Activated T-helper 2 cell treated with anti-CD3 and anti-CD28 coated beads, Interferon-gamma antibody, Interleukin-2, Interleukin-4, amounts not matched to agents 10 μg/mL and 5 μg/mL and 100 μg/mL, durations not matched to agents 14 hours and 24 hours and 36 hours (primary cell): ENCODE measurements at regions not wholly inside any gene's neighbourhood (a gene's known extent, or its start where the extent isn't known, plus 50 kb on each side); places are given as distances from the start of the nearest gene placed in this dataset.

Experiments
- DNase-seq: peaks from one replicate; pipeline ENCODE4 v3.0.0; 2021; ENCODE audit warnings: low spot score
- H3K27ac Mint-ChIP-seq: one replicate; pipeline ENCODE4 v1.8.0; 2021; ENCODE audit warnings: mixed read lengths
- H3K27me3 Mint-ChIP-seq: one replicate; pipeline ENCODE4 v1.8.0; 2021; ENCODE audit warnings: low read depth, mixed read lengths
- H3K36me3 Mint-ChIP-seq: one replicate; pipeline ENCODE4 v1.8.0; 2021; ENCODE audit warnings: low read depth, mixed read lengths
- H3K4me1 Mint-ChIP-seq: one replicate; pipeline ENCODE4 v1.8.0; 2021; ENCODE audit warnings: low read depth, mixed read lengths
- H3K4me3 Mint-ChIP-seq: one replicate; pipeline ENCODE4 v1.8.0; 2021; ENCODE audit warnings: low read depth, mild to moderate bottlenecking, moderate library complexity, mixed read lengths
- H3K9me3 Mint-ChIP-seq: one replicate; pipeline ENCODE4 v1.8.0; 2021; ENCODE audit warnings: mixed read lengths
- intact Hi-C: fragments of 100-400 bp; cut with micrococcal nuclease; formaldehyde crosslinking; loops from one replicate; pipeline ENCODE4 v1.15.1; 2023

DNA sequence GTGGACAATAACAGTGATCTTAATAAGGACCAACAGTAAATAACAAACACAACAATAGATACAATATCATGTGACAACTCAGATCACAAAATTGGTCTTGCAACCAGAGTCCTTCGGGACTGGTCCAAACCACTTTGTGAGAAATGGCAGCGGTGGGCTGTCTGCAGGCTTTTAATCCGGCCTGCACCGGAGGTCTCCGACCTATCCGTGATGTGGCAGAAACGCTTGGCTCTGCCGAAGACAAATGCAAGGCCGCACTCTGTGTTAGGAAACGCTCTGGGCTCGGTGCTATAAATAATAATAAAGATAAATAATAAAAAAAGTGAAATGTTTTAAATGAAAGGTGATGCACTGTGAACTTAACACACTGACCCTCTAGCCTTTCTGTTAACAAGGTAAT, 810.6 kb upstream of the NR2F2 start:
- no peaks in the 10 kb centered on the region for H3K4me1 Mint-ChIP-seq
- no peaks in the 10 kb centered on the region for H3K36me3 Mint-ChIP-seq
- intact Hi-C loops = no loop called here
- DNase-seq = no peak
- peaks cover 4% of the 10 kb centered on the region for H3K27me3 Mint-ChIP-seq
- peaks cover 3% of the 10 kb centered on the region for H3K9me3 Mint-ChIP-seq
- no peak overlapping the region for H3K4me3 Mint-ChIP-seq
- H3K27ac Mint-ChIP-seq = no peak overlapping the region

DNA sequence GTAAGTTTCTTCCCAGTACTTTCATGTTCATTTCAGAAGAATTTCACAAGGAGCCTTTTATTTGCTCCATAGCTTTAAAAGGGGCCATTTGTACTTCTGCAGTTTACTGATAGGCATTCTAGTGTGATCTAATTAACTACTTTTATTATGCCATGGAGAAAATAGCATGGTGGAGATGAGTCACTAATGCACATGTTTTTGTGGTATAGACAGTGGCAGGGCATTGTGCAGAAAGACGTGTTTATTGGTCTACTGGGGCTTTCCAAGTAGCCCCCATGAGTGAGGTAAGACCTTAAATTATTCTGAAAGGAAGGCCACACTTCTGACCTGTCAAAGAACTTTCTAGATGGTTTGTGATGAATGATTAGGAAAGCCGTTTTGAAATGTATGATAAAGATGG, 810.0 kb upstream of the NR2F2 start:
- H3K9me3 Mint-ChIP-seq = peaks cover 3% of the 10 kb centered on the region
- no peak overlapping the region for H3K4me3 Mint-ChIP-seq
- peaks cover 4% of the 10 kb centered on the region for H3K27me3 Mint-ChIP-seq
- H3K4me1 Mint-ChIP-seq = no peaks in the 10 kb centered on the region
- no peak overlapping the region for H3K27ac Mint-ChIP-seq
- intact Hi-C loops = no loop called here
- DNase-seq = no peak
- H3K36me3 Mint-ChIP-seq = no peaks in the 10 kb centered on the region

DNA sequence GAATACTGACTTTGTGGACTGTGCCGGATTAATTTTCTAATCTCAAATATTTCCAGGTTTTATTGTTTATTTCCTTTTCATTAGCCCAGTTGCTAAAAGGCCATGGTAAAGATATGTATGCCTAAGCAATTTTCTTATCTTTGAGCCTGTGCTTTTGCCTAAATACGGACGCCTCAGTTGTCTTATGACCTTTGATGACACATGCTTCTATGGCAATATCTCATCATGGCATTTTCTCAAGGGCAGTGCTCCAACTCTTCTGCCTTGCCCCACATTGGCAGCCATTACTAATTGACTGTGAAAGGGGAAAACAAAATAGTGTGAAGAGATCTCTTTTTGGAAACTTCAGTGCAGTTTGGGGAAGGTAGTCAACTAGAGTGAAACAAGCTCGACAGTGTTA, 809.6 kb upstream of the NR2F2 start:
- Mint-ChIP-seq H3K36me3 (no peaks in the 10 kb centered on the region), H3K27ac (no peak overlapping the region), H3K4me1 (no peaks in the 10 kb centered on the region), H3K9me3 (peaks cover 3% of the 10 kb centered on the region), H3K27me3 (peaks cover 2% of the 10 kb centered on the region), H3K4me3 (no peak overlapping the region)
- no peak for DNase-seq
- intact Hi-C loops = no loop called here

DNA sequence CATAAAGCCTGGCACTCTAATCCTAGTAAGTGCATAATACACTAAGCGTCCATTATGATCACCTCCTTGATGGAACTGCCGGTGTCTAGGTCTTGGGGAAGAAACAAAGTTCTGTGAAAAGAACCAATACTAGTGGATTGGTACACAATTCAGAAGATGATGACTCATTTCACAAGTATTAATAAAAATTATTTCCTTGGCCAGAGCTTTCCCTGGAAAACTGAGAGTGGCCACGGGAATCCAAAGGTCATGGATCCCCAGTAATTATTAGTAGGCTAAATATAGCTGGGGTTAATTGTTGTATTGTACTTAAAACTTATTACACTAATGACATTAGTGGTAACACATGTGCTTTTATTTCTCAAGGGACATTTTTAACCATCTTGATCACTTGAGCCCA, 808.0 kb upstream of the NR2F2 start:
- Mint-ChIP-seq H3K4me1 (no peaks in the 10 kb centered on the region), H3K4me3 (no peak overlapping the region), H3K36me3 (no peaks in the 10 kb centered on the region), H3K9me3 (peaks cover 8% of the 10 kb centered on the region), H3K27ac (no peak overlapping the region), H3K27me3 (no peaks in the 10 kb centered on the region)
- intact Hi-C loops = no loop called here
- no peak for DNase-seq

DNA sequence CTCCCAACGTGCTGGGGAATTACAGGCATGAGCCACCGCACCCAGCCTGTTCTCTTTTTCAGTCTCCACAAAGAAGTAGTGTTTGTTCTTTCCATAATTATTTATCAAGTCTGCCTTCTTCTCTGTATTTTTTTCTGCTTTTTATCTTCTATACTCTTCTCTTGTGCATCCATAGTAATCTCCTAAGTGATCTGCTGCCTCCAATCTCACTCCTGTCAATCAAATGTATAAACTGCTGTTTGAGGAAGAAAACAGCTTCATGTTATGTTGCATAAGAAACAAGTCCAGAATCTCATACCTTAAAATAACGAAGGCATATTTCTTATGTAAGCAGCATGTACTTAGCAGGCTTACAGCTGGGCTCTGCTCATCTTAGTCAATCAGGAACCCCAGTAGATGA, 801.6 kb upstream of the NR2F2 start:
- peaks cover 4% of the 10 kb centered on the region for H3K27me3 Mint-ChIP-seq
- H3K4me3 Mint-ChIP-seq = no peak overlapping the region
- H3K27ac Mint-ChIP-seq = no peak overlapping the region
- intact Hi-C loops = no loop called here
- no peaks in the 10 kb centered on the region for H3K4me1 Mint-ChIP-seq
- no peak for DNase-seq
- H3K36me3 Mint-ChIP-seq = no peaks in the 10 kb centered on the region
- H3K9me3 Mint-ChIP-seq = peaks cover 10% of the 10 kb centered on the region

DNA sequence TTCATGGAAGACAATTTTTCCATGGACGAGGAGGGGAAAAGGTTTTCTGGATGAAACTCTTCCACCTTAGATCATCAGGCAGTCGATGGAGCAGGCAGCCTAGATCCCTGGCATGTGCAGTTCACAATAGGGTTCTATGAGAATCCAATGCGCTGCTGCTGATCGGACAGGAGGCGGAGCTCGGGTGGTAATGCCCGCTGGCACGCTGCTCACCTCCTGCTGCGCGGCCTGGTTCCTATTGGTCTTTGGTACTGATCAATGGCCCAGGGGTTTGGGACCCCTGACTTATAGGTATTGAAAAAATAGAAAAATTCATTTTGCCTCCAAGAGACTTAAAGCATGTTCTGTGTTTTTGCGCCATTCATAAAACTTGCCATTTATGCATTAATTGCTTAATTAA, 793.9 kb upstream of the NR2F2 start:
- intact Hi-C loops = no loop called here
- Mint-ChIP-seq H3K4me1 (no peaks in the 10 kb centered on the region), H3K27ac (no peak overlapping the region), H3K9me3 (no peaks in the 10 kb centered on the region), H3K36me3 (no peaks in the 10 kb centered on the region), H3K4me3 (no peak overlapping the region), H3K27me3 (peaks cover 2% of the 10 kb centered on the region)
- no peak for DNase-seq

DNA sequence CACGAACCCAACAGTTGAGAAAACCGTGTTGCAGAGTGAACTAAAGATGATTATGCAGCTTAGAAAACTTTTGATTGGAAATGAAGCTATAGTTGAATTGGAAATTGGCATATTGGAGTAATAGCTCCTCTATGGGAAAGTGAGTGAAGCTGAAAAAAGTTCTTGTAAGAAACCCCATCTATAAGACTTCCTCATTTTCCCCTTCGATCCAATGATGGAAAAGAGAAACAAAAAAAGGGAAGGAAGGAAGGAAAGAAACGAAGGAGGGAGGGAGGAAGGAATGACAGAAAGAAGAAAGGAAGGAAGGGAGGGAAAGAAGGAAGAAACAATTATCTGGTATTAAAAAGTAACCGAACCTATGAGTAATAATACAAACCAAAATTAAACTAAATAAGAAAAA, 791.8 kb upstream of the NR2F2 start:
- Mint-ChIP-seq H3K9me3 (no peaks in the 10 kb centered on the region), H3K36me3 (no peaks in the 10 kb centered on the region), H3K4me1 (no peaks in the 10 kb centered on the region), H3K27ac (no peak overlapping the region), H3K4me3 (no peak overlapping the region), H3K27me3 (peaks cover 1% of the 10 kb centered on the region)
- intact Hi-C loops = no loop called here
- no peak for DNase-seq

DNA sequence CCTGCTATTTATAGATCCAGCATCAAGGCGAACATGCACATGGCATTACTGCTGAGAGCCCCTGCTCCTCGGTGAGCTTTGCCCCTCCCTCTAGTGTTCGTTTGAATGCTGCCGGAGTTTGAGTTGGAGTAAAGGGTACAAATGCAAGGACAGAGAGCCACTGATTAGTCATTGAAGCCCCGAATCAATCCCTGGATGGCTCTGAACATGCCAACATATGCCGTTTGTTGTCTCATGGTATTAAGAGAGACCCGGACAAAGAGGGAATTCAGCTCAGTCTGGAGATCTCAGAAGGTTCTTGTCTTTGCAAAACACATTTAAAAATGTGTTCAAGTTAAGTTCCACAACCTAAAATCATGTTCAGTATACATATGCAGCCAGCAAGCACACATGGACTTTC, 789.2 kb upstream of the NR2F2 start:
- no peak overlapping the region for H3K27ac Mint-ChIP-seq
- no peak for DNase-seq
- intact Hi-C loops = no loop called here

DNA sequence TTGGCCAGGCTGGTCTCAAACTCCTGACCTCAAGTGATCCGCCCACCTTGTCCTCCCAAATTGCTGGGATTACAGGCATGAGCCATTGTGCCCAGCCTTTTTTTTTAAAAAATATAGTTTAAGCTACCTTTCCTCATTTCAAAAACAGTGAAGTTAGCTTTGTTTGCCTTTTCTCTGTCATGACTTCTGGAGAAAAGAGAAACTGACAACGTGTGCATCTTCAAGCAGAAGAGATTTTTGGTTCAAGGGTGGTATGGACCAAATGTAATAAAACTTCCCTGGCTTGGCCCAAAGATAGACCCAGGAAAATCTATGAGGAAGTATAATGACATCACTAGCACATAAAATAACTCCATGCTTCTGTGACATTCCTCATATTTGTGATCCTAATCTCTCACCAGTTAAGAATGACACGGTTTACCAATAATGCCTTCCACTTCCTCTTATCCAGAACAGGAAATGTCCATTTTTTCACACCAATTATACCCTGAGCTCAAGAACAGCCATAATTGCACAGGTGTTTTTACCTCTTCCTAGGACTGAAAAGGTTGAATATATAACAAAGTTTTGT, 781.2 kb upstream of the NR2F2 start:
- Mint-ChIP-seq H3K36me3 (no peaks in the 10 kb centered on the region), H3K27me3 (peaks cover 12% of the 10 kb centered on the region), H3K4me3 (no peak overlapping the region), H3K4me1 (no peaks in the 10 kb centered on the region), H3K27ac (no peak overlapping the region), H3K9me3 (no peaks in the 10 kb centered on the region)
- no peak for DNase-seq
- intact Hi-C loops = no loop called here

More for the DNA sequence above, 789.2 kb upstream of the NR2F2 start:
- Mint-ChIP-seq H3K27me3 (no peaks in the 10 kb centered on the region), H3K36me3 (no peaks in the 10 kb centered on the region), H3K4me3 (no peak overlapping the region), H3K4me1 (no peaks in the 10 kb centered on the region), H3K9me3 (no peaks in the 10 kb centered on the region)

DNA sequence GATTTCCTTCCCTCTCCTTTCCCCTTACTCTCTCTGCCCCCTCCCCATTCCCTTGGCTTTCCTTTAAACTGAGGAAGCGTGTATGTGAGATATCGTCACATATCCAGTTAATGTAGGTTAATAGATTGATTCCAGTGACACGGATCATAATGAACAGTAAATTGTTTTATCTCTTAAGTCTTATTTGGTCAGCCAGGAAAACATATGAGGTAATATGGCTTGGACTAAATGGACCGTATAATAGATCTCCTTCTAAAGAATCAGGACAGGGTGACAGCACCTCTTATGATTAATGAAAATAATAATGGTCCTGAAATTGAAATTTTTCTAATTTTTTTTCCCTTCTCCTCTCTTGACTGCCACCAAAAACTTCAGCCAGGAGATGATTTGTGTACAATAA, 779.8 kb upstream of the NR2F2 start:
- Mint-ChIP-seq H3K4me1 (no peaks in the 10 kb centered on the region), H3K9me3 (no peaks in the 10 kb centered on the region), H3K27ac (no peak overlapping the region), H3K36me3 (no peaks in the 10 kb centered on the region), H3K4me3 (no peak overlapping the region), H3K27me3 (peaks cover 13% of the 10 kb centered on the region)
- intact Hi-C loops = no loop called here
- DNase-seq = no peak

DNA sequence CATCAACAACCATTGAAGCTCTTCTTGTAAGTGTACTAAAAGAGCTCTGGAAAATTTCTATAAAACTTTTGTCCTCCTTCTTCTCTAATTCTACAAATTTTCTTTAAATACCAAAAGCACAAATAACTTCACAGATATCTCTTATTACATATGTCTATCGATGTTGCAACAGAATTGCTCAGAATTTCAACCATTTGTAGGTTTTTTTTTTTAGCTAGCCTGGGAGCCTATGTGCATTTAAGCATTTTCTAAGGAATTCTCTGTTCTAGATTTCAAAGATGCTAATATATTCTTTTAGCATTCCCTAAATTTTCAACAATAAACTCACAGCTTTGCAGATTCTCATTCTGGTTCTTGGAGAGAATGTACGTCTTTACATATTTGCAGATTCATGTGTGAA, 774.3 kb upstream of the NR2F2 start:
- Mint-ChIP-seq H3K27ac (no peak overlapping the region), H3K36me3 (no peaks in the 10 kb centered on the region), H3K27me3 (peaks cover 12% of the 10 kb centered on the region), H3K4me3 (no peak overlapping the region), H3K4me1 (peaks cover 9% of the 10 kb centered on the region), H3K9me3 (no peaks in the 10 kb centered on the region)
- intact Hi-C loops = loop anchor here (5.0 kb wide), 1 partner anchor 54 kb away; no protein-coding TSS in a partner anchor
- DNase-seq = no peak

DNA sequence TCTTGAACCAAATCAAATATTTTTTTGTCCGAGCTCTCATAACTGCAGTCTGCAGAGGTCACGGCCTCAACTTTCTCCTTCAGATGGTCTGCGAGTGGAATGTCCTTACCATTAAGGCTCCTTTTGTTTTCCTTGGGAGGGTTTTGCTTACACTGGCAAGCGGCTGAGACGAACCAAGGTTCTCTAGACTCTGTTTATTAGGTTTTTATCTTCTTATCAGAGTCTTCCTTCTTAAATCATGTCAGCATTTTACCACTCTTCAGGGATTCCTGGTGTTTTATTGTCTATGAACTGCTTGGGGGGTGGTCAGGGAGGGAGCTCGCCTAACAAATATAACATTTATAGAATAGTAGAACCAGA, 773.7 kb upstream of the NR2F2 start:
- no peaks in the 10 kb centered on the region for H3K36me3 Mint-ChIP-seq
- H3K4me1 Mint-ChIP-seq = peaks cover 9% of the 10 kb centered on the region
- DNase-seq = no peak
- H3K9me3 Mint-ChIP-seq = no peaks in the 10 kb centered on the region
- H3K27me3 Mint-ChIP-seq = peaks cover 10% of the 10 kb centered on the region
- intact Hi-C loops = loop anchor here (5.0 kb wide), 1 partner anchor 55 kb away; no protein-coding TSS in a partner anchor
- no peak overlapping the region for H3K4me3 Mint-ChIP-seq
- no peak overlapping the region for H3K27ac Mint-ChIP-seq

DNA sequence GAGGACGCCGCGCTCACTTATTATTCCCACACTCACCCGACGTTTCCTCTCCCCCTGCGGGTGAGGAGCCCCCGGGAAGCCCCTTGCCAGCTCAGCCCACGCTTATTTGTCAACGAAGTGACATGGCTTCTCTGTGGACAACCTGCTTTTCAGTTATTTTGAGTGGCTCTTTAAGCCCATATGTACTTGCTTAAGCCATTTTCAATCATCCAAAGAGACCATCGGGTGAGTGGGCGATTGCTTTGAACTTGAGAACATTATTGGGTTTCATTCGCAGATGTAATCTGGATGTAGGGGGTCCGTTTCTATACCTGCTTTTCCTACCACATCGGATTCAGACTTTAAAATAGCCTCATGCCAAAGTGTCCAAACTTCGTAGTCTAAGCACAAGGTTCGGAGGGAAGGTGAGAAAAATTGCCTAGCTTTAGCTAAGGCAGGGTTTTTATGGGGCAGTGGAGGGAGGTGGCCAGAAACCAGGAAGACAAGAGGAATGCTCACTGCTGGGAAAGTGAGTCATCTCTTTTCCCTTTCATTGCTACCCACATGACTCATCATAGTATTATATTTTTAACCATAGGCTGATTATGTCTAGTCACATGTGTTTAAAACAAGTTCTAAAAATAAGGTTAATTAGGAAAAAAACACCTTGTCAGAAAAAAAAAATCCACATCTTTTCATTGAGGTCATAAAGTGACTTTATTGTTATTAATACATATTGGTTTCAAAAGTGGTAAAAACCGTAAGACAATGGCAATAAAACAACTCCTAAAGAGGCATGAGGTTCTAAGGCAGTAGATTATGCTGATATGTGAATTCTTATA, 773.1 kb upstream of the NR2F2 start:
- intact Hi-C loops = loop anchor here (5.0 kb wide), 1 partner anchor 55 kb away; no protein-coding TSS in a partner anchor
- no peak for DNase-seq
- peaks cover 10% of the 10 kb centered on the region for H3K27me3 Mint-ChIP-seq
- peaks cover 9% of the 10 kb centered on the region for H3K4me1 Mint-ChIP-seq
- H3K36me3 Mint-ChIP-seq = no peaks in the 10 kb centered on the region
- no peak overlapping the region for H3K27ac Mint-ChIP-seq
- no peak overlapping the region for H3K4me3 Mint-ChIP-seq
- H3K9me3 Mint-ChIP-seq = no peaks in the 10 kb centered on the region
